Left ventricle myocardium superior (tissue), 1 donor: ENCODE measurements at regions not wholly inside any gene's neighbourhood (a gene's known extent, or its start where the extent isn't known, plus 50 kb on each side); places are given as distances from the start of the nearest gene placed in this dataset.

Experiments
- ATAC-seq: fragments of 200-7000 bp; cut with Tn5 transposase; one replicate; pipeline ENCODE4 v1.9.1; 2020; ENCODE audit warnings: mild to moderate bottlenecking, moderate library complexity
- DNase-seq: peaks from one replicate; pipeline ENCODE4 v3.0.0-alpha.2; 2020
- intact Hi-C: fragments of 100-400 bp; cut with micrococcal nuclease; formaldehyde crosslinking; loops from one replicate; pipeline ENCODE4 v1.11.0; 2022
- donor health status: DM: no; HTN: yes; CAD: no; lungs with severe emphysema.

DNA sequence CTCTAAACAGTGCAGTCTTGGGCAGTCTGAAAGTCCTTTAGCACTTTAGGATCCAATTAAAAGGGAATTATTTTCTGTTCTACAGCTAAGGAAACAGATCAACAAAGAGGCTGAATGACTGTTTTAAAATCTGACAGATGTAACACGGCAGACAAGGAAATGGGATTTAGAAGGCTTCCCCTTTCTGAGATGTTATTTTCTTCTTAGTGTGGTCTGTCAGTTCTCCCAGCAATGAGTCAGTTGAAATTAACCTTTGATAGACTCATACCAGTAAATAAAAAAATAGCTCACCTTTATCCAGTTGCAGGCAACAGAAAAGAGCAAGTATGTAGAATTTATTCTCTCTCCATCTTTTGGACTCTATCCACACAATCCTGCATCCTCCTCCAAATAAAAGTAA is 98.1 kb downstream of the NEDD1 start:
- intact Hi-C loops, result no loop called here
- no peak for ATAC-seq
- no peak for DNase-seq

DNA sequence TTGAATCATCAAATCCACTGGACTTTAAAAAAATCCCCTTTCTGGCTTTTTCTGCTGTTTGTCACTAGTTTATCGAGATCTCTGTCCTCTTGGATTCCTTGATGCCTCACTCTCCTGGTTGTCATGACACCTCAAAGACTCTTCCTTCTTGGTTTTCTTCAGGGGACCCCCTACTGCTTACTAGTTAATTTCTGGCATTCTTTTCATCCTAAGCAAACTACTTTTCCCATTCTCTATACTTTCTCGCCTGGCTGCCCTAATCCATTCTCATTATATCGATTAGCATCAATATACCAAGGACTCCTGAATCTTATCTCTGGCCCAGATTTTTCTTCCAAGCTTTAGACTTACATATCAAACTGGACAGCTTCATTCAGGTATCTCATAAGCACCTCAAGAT is 98.6 kb downstream of the NEDD1 start:
- intact Hi-C loops, result no loop called here
- no peak for ATAC-seq
- no peak for DNase-seq

DNA sequence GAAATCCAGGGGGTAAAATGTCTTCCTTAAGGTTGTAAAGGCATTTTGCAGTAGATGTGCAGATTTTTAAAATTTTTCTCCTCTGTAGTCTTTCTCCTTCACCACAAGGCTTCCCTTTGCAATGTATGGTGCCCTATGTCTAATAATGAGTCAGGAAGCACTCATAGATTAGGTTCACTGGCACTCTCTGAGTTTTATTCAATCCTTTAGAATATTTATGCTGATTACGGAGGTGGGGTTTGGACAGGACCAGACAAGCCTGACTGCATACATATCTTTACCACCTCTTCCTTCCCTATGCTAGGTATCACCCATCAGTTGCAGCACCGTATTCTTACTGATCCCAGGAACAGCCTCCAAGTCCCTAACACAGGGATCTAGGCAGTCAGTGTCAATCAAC is 99.5 kb downstream of the NEDD1 start:
- no peak for ATAC-seq
- intact Hi-C loops, result no loop called here
- DNase-seq, result no peak

DNA sequence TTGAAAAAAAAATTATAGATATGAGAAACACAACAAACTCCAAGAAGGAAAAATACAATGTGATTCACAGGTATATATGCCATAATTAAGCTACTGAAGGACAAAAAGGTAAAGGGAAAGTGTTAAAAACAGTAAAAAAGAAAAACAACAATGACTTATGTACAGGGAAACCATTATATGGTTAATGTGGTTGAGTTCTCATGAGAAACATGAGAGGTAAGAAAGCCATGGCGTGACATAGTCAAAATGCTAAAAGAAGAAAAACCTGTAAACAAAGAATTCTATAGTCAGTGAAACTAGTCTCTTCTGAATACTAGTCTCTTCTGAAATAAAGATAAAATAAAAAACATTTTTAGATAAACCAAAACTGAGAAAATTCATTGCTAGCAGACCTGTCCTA is 109.1 kb downstream of the NEDD1 start:
- intact Hi-C loops, result no loop called here
- no peak for DNase-seq
- no peak for ATAC-seq

DNA sequence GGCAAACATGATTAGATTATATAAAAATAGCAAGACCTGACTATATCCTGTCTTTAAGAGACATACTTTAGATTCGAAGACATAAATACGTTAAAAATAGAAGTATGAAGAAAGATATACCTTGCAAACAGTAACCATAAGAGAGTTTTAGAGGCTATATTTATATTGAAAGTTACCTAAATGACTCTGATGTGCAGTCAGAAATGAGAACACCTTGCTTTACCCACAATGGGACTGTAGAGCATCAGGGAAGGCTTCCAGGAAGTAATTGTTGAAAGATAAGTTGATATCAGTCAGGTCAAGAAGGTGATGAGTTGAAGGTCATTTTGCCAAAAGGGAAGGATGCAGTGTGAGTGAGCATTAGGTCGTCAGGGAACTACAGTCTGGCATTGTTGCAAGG is 110.2 kb downstream of the NEDD1 start:
- ATAC-seq, result no peak
- intact Hi-C loops, result no loop called here

DNA sequence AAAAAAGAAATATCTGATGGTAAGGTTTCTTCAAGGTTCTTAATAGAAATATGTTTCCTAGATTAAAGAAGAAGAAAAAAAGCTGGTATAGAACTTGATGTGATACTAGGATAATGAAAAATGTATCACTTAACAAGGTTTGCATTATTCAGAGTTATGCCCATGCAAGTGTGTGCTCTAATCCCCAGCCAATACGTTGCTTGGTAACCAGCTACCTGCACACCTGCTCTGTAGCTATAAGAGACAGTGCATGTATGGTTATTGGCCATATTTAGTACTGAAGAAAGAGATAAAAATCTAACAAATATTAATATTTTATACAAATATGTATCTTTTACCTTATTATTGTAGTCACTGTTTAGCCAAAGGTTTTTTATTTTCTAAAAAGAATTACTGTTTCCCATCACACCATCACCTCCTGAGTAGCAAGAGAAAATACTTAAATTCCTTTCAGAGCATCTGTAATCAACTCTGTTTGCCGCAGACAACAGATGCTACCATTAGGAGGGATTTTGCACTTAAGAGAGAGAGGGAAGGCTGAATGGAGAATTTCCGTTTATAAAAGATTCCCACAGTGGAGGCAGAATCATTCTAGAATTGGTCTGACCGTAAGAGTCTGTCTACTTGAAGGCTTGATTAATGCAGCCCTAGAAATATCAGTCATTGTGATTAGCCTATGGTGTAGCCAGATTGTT is 115.6 kb downstream of the NEDD1 start:
- ATAC-seq (no peak), DNase-seq (no peak)
- intact Hi-C loops, result no loop called here

More for the DNA sequence above, 110.2 kb downstream of the NEDD1 start:
- DNase-seq, result no peak

DNA sequence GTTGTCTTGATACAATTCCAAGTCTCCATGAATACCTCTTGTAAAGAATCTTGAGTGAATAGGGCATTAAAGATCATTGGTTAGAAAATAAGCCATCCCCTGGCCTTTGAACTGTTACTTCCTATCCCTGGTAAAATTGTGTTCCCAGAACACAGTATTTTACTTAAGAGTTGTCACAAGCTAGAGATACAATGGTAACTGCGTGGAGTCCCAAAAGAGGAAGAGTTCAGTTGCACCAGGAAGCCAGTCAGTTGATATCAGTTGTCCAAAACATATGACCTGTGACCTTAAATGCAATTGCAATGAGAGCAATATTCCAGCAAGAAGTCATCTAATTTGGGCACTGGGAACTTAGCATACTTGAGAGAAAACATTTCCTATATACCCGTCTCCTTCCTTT is 117.3 kb downstream of the NEDD1 start:
- intact Hi-C loops, result no loop called here
- no peak for DNase-seq
- no peak for ATAC-seq

DNA sequence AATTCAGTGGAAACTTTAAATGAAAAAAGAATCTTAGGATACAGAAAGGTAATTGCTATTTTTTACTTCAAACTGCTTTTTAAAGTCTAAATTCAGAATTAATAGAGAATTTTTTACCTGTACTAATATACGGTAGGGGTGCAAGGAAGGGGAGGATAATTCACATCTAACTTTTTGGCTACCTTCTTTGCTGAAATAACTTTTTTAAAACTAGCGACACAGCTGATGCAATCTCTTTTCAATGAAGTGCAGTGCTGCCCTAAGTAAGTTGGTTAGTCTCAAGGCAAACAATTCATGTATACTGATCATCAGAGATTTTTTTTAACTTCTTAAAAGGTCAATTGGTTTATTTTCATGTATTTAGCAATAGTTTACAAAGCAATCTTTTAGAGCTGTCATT is 119.8 kb downstream of the NEDD1 start:
- intact Hi-C loops, result no loop called here
- ATAC-seq (no peak), DNase-seq (no peak)

DNA sequence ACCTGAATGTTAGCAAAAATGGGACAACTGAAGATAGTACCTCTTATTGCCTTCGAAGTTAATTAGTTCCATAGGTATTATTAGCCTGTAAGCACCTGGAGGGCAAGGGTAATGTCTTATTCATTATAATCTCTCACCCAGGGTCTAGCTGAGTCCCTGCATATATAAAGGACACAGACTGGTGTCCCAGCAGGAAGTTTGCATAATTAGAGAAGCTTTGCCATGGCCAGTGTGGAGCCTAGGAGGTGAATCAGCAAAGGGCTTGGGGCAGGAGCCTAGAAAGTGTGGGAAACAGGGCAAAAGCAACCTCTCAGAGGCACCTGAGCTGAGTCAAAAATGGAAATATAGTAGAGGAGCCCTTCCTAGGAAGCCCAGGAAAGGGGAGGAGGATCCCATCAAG is 120.4 kb downstream of the NEDD1 start:
- DNase-seq (no peak), ATAC-seq (no peak)
- intact Hi-C loops, result no loop called here

DNA sequence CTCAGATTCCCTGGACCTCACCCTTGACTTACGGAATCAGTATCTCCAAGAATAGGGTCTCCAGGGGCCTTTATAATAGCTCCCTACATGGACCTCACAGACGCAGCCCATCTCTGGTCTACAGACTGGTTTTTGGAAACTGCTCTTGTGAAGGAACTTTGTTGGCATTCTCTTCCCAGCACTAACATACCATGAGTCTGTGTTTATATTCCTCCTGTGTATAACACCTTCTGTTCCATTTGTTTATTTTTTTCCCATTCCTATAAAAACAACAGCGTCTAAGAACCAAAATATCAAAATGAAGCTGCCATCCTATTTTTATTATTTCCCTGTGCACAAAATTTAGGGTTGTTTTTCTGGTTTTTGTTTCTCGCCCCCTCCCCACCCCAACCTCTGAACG is 131.1 kb downstream of the NEDD1 start:
- ATAC-seq (no peak), DNase-seq (no peak)
- intact Hi-C loops, result no loop called here

DNA sequence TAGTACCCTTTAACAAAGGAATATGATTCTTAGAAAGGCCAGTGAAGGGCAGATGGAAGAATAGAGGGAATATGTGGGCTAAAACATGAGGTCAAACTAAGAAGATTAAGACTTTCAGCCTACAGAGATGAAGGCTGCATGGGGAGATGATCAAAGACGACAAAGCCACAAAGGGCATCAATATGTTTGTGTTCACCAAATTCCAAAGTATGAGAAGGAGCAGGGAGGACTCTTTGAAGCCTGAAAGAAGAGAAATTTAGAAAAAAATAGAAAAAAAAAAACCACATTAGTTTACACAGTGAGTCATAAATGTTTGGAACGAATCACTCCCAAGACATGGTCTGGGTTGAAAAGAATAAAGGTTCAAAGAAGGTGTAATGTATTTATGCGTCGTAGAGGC is 131.8 kb downstream of the NEDD1 start:
- intact Hi-C loops, result no loop called here
- no peak for ATAC-seq
- no peak for DNase-seq

DNA sequence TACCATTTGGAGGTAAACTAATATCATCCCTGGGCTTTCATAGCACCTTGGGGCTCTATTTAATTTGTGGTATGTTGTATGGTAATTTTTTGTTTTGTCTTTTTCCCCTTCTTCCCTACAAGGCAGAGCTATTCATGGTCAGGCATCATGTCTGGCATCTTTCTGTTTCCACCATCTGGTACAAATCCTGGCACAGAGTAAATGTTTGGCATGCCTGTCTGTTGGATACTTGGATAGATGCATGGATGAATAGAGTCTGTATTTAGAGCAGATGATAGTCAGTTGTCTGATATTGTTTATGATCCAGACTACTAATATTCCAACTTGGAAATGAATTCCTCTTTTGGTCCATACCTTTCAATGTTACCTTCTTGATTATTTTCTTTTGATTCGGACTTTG is 139.8 kb downstream of the NEDD1 start:
- DNase-seq (no peak), ATAC-seq (no peak)
- intact Hi-C loops, result no loop called here

DNA sequence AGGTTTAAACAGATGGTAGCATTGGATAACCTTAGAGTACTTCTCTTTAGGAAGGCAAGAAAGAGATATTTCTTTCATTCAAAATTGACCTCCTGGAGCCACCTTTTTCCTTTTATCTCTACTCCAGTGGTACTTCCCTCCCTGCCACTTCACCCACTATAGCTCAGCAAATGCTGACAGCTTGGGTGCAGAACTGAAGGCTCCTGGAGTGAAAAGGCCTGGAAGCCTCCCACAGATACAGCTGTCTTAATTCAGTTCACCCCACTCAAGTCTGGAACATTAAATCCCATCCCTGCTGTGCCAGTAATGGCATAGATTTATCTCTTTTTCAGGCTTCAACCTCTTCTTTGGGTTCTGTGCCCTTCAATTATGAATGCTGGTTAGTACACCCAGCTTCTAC is 140.3 kb downstream of the NEDD1 start:
- intact Hi-C loops, result no loop called here
- no peak for DNase-seq
- no peak for ATAC-seq

DNA sequence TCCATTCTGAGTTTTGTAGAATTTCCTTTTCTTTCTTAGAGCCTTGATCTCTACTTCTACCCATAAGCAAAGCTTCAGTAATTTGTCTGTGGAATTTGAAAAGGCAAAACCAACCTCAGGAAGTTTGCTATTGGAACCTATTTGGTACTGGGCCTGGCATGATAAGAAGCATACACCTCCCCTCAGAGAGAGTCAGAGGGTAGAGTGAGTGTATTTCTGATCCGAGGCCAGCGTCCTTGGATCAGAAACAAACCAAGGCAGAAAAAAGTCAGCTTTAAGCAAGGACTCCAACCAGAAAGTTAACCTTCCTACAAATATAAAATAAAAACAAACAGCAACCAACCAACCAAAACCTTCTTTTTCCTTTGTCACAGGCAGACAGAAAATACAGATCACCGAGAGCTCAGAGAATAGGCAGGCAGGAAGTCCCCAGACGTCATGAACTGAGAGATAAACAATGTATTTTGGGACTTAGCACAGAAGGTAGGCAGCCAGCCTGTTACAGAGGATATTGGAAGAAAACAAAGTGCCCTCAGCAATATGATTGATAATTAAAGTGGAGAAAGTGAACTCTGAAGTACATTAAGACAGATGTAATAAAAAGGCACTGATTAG is 141.5 kb downstream of the NEDD1 start:
- intact Hi-C loops, result no loop called here
- DNase-seq (no peak), ATAC-seq (no peak)

DNA sequence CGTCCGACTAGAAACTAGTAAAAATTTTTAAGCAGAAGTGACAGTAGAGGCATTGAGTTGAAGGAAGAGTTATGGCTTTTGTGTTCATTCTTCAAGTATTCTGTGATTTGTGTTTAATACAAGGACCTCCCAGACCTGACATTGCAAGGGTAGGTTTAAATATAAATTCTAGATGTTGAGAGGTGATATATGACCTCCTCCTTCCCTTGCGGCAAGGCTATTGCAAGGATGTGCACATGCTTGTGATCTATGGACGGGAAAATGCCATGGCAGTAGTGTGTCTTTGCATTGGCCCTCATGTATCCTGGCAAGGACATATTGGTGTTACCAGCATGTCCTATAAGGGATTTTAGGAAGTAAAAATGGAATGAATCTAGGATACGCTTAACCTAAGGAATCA is 143.5 kb downstream of the NEDD1 start:
- ATAC-seq (no peak), DNase-seq (no peak)
- intact Hi-C loops, result no loop called here

DNA sequence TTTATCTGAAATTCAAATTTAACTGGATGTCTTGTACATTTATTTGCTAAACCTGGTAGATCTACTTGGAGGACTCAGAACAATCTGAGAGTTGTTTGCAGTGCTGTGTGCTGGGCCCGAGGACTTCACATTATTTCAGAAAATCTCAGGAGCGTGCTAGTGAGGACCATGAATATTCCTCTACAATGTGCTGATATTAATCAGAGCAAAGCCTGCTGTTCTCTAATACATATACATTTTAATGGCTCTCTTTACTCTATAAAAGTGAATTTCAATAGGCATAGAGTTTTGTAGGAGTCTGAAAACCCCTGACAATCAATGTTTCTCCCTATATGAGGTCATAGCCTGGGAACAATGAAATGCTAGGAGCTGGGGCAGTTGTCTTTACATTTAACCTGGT is 144.3 kb downstream of the NEDD1 start:
- no peak for DNase-seq
- intact Hi-C loops, result no loop called here
- ATAC-seq, result no peak

DNA sequence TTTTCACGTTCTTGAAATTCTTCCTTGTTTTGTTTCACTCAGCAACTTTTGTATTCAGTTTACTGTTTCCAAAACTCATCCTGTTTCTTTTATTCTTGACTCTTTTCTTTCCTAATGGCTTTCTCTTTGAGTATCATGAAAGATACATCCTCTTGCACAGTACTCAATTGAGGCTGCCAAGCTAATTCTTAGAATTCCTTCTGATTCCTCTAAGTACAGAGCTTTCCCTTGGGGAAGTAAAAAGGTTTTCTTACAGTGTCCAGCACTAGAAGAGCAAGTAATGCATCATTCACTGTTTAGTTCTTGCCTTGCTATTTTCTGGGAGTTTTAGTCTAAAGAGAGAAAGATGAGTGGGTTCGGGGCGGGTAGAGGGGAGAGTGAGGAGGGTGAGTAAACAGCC is 154.1 kb downstream of the NEDD1 start:
- DNase-seq (no peak), ATAC-seq (no peak)
- intact Hi-C loops, result no loop called here

DNA sequence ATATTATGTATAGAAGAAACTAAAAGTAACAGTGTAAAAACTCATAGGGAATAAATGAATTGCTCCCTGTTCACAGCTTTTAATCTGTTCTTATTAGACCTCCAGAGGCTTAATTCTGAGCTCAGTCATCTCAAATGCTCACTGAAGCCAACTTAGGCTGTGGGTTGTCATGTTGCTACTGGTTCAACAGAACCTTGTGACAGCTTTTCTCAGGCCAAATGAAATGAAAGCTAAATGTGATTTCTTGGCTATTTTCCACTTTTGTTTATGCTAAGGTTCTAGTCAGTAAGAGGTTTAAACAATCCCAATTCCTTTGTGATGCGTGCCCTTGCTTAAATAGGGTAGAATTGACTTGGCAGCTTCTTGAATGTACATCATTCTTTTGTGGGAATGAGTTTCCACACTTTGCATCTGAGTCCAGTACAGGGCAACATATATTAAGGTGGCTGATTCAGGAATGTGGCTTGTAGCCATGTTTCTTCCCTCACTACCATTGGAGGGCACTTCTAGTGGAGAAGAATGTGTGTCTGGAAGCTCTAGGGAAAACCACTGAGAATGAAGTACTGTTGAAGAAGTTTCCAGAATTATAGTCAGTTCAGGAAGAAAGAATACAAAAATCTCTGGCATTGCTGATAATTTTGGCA is 156.4 kb downstream of the NEDD1 start:
- no peak for DNase-seq
- no peak for ATAC-seq
- intact Hi-C loops, result no loop called here

DNA sequence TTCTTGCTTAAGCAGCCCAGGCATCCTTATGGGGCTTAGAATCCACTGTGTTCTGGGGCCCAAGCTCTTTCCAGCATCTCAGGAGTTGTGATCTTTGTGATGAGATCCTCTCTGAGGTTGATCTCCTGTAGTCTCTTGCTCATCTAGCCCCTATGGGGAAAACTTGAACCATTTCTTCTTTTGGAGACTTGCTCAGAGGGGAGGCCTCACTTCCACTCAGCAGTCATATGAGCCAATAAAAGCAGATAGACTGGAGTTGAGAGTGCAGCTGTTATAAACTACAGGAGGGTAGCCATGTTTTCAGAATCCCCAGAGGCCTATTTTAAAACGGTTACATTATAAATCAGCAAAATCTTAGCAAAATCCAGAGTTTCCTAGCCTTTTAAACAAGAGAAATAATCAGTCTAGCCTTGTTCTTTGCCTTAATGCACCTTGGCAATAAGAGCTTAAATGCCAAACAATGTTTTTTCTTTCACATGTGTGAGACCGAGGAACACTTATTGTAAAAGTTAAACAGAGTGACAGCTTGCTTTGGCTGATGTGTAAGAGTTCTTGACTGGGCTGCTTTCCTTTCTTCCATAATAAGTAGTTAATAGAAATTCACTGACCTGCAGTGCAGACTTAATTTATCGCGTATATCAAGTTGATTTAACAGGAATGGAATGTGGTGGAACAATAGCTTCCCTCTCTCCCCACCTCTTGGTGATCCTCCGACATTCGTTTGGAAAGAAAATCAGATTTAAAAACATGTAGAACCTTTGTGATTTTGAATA is 168.3 kb downstream of the NEDD1 start:
- ATAC-seq (no peak), DNase-seq (no peak)
- intact Hi-C loops, result no loop called here

DNA sequence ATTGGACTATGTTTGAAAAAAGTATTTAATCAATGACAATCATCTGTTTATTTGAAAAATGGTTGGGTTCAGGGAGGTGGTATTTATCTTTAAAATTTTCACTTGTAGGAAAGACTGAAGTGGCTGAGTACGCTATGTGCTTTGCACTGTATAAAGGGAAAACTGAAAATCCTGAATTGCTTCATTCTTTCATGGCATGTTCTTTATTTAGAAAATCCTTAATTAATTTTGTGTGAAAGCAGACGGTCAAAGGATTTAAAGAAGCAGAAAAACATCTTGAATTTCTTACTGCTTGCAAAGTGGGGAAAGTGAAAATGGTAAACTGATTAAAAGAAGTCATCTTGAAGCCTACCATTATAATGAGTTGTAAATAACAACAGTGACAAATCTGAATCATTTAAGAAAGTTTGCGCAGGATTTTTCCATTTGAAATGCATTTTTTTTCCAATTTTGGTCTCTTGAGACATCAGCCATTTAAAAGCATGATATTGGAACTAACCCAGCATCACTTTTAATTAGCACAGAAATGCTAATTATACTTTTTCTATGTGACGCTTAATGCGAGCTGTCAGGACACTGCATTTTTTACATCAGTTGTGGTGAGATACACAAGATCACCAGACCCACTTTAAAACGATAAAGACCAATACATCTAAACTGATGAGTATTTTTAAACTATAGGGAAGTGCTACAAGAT is 169.0 kb downstream of the NEDD1 start:
- intact Hi-C loops, result no loop called here
- no peak for ATAC-seq
- DNase-seq, result no peak
